Muscle layer of colon (tissue), 2 donors: ENCODE measurements at regions not wholly inside any gene's neighbourhood (a gene's known extent, or its start where the extent isn't known, plus 50 kb on each side); places are given as distances from the start of the nearest gene placed in this dataset.

Experiments used
- H3K27ac ChIP-seq: one replicate; pipeline ENCODE4 v1.7.0; 2013; ENCODE audit warnings: low read depth, mild to moderate bottlenecking, low read length, moderate library complexity
- H3K27me3 ChIP-seq, 2 donors: one replicate each; pipeline ENCODE4 v1.7.0; 2013; ENCODE audit warnings: low read length in 2 of 2, mild to moderate bottlenecking in 2 of 2; ENCODE audit not compliant: insufficient read depth in 2 of 2, control insufficient read depth in 1 of 2
- H3K36me3 ChIP-seq: one replicate; pipeline ENCODE4 v1.7.0; 2013; ENCODE audit warnings: mild to moderate bottlenecking, low read length; ENCODE audit not compliant: insufficient read depth
- H3K4me1 ChIP-seq: one replicate; pipeline ENCODE4 v1.7.0; 2013; ENCODE audit warnings: mild to moderate bottlenecking, low read length; ENCODE audit not compliant: insufficient read depth
- H3K4me3 ChIP-seq, 2 donors: one replicate each; pipeline ENCODE4 v1.7.0; 2013; ENCODE audit warnings: low read length in 2 of 2, low read depth in 1 of 2, mild to moderate bottlenecking in 1 of 2, moderate library complexity in 1 of 2
- H3K9ac ChIP-seq: one replicate; pipeline ENCODE4 v1.7.0; 2013; ENCODE audit warnings: low read length
- H3K9me3 ChIP-seq: one replicate; pipeline ENCODE4 v1.7.0; 2013; ENCODE audit warnings: mild to moderate bottlenecking, low read length
- donor health status: abdominal sarcoma.
- donor health status: Adenocarcinoma of cecum.

GRCh38 chr3:174749143-174749542 lies 110.0 kb upstream of the NAALADL2 start:
- H3K9ac ChIP-seq: no peak overlapping the region
- no peaks in the 10 kb centered on the region for H3K9me3 ChIP-seq
- no peaks in the 10 kb centered on the region for H3K27me3 ChIP-seq
- H3K36me3 ChIP-seq: no peaks in the 10 kb centered on the region
- no peak overlapping the region for H3K27ac ChIP-seq
- no peaks in the 10 kb centered on the region for H3K4me1 ChIP-seq
- no peak overlapping the region for H3K4me3 ChIP-seq

- Histone ChIP-seq H3K27me3 (no peaks in the 10 kb centered on the region), H3K4me3 (no peak overlapping the region), H3K27ac (no peak overlapping the region), H3K36me3 (no peaks in the 10 kb centered on the region), H3K9ac (no peak overlapping the region), H3K9me3 (no peaks in the 10 kb centered on the region), H3K4me1 (no peaks in the 10 kb centered on the region)
These were observed 103.0 kb upstream of the NAALADL2 start for GRCh38 chr3:174755833-174756829.

GRCh38 chr3:174758943-174759342 lies 100.2 kb upstream of the NAALADL2 start:
- Histone ChIP-seq H3K9ac (no peak overlapping the region), H3K36me3 (no peaks in the 10 kb centered on the region), H3K4me1 (no peaks in the 10 kb centered on the region), H3K9me3 (no peaks in the 10 kb centered on the region), H3K4me3 (no peak overlapping the region), H3K27me3 (no peaks in the 10 kb centered on the region), H3K27ac (no peak overlapping the region)

- H3K4me1 ChIP-seq: no peaks in the 10 kb centered on the region
- H3K27ac ChIP-seq: no peak overlapping the region
- H3K4me3 ChIP-seq: no peak overlapping the region
- H3K27me3 ChIP-seq: no peaks in the 10 kb centered on the region
- H3K36me3 ChIP-seq: no peaks in the 10 kb centered on the region
- H3K9me3 ChIP-seq: no peaks in the 10 kb centered on the region
- no peak overlapping the region for H3K9ac ChIP-seq
These were observed 91.7 kb upstream of the NAALADL2 start for GRCh38 chr3:174767406-174767805.

GRCh38 chr3:174767853-174768382 lies 91.2 kb upstream of the NAALADL2 start:
- Histone ChIP-seq H3K9ac (no peak overlapping the region), H3K4me1 (no peaks in the 10 kb centered on the region), H3K27me3 (no peaks in the 10 kb centered on the region), H3K27ac (no peak overlapping the region), H3K9me3 (no peaks in the 10 kb centered on the region), H3K36me3 (no peaks in the 10 kb centered on the region), H3K4me3 (no peak overlapping the region)

- H3K27ac ChIP-seq: no peak overlapping the region
- H3K4me1 ChIP-seq: no peaks in the 10 kb centered on the region
- H3K9ac ChIP-seq: no peak overlapping the region
- H3K9me3 ChIP-seq: no peaks in the 10 kb centered on the region
- H3K36me3 ChIP-seq: no peaks in the 10 kb centered on the region
- no peak overlapping the region for H3K4me3 ChIP-seq
- no peaks in the 10 kb centered on the region for H3K27me3 ChIP-seq
These were observed 90.0 kb upstream of the NAALADL2 start for GRCh38 chr3:174769171-174769570.

- Histone ChIP-seq H3K4me3 (no peak overlapping the region), H3K27ac (no peak overlapping the region), H3K4me1 (no peaks in the 10 kb centered on the region), H3K9ac (no peak overlapping the region), H3K9me3 (no peaks in the 10 kb centered on the region), H3K36me3 (no peaks in the 10 kb centered on the region), H3K27me3 (no peaks in the 10 kb centered on the region)
These were observed 83.5 kb upstream of the NAALADL2 start for GRCh38 chr3:174775603-174776002.

- Histone ChIP-seq H3K27me3 (no peaks in the 10 kb centered on the region), H3K4me1 (no peaks in the 10 kb centered on the region), H3K4me3 (no peak overlapping the region), H3K9me3 (no peaks in the 10 kb centered on the region), H3K27ac (no peak overlapping the region), H3K36me3 (no peaks in the 10 kb centered on the region), H3K9ac (no peak overlapping the region)
These were observed 83.0 kb upstream of the NAALADL2 start for GRCh38 chr3:174776123-174776522.

- H3K4me1 ChIP-seq: no peaks in the 10 kb centered on the region
- no peak overlapping the region for H3K4me3 ChIP-seq
- H3K27ac ChIP-seq: no peak overlapping the region
- H3K36me3 ChIP-seq: no peaks in the 10 kb centered on the region
- H3K9ac ChIP-seq: no peak overlapping the region
- no peaks in the 10 kb centered on the region for H3K9me3 ChIP-seq
- no peaks in the 10 kb centered on the region for H3K27me3 ChIP-seq
These were observed 82.5 kb upstream of the NAALADL2 start for GRCh38 chr3:174776636-174777035.

GRCh38 chr3:174777813-174778212 lies 81.3 kb upstream of the NAALADL2 start:
- Histone ChIP-seq H3K27ac (no peak overlapping the region), H3K4me3 (no peak overlapping the region), H3K9me3 (no peaks in the 10 kb centered on the region), H3K36me3 (no peaks in the 10 kb centered on the region), H3K9ac (no peak overlapping the region), H3K4me1 (no peaks in the 10 kb centered on the region), H3K27me3 (no peaks in the 10 kb centered on the region)

GRCh38 chr3:174783502-174783901 lies 75.6 kb upstream of the NAALADL2 start:
- H3K4me3 ChIP-seq: no peak overlapping the region
- H3K9me3 ChIP-seq: no peaks in the 10 kb centered on the region
- H3K9ac ChIP-seq: no peak overlapping the region
- H3K4me1 ChIP-seq: no peaks in the 10 kb centered on the region
- no peak overlapping the region for H3K27ac ChIP-seq
- H3K27me3 ChIP-seq: no peaks in the 10 kb centered on the region
- no peaks in the 10 kb centered on the region for H3K36me3 ChIP-seq
